ENCODE measurements at regions not wholly inside any gene's neighbourhood (a gene's known extent, or its start where the extent isn't known, plus 50 kb on each side); places are given as distances from the start of the nearest gene placed in this dataset.

DNA sequence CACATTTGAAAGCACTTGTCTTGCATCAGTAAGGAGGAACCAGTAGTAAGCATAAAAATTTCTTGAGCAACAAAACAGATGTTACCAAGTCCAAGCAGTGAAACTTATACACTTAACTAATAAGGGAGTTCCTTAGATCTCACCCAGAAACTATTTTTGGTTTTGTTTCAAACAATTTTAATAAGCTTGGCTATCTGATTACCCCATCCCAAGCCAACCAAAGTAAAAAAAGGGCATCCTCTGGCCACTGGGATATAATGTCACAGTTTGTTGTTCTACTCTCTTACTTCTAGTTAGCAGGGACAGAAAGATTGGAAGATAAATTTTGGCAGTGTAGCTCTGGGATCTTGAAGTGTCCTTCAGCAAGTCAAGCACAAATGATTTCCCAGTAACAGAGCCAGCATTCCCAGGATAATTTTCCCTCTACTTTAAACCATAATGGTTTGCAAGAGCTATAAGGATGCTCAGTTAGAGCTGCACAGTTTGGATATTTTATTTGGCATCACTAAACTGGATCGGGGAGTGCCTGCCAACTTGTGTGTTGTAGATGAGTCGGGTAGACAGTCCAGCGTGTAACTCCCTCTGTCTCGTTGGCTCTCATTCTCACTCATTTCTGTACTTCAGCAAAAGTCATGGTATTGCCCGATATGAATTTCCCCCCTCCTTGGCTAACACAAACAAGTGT, 161.9 kb upstream of the HMHB1 start:
- TF ChIP-seq, protein P1, sequence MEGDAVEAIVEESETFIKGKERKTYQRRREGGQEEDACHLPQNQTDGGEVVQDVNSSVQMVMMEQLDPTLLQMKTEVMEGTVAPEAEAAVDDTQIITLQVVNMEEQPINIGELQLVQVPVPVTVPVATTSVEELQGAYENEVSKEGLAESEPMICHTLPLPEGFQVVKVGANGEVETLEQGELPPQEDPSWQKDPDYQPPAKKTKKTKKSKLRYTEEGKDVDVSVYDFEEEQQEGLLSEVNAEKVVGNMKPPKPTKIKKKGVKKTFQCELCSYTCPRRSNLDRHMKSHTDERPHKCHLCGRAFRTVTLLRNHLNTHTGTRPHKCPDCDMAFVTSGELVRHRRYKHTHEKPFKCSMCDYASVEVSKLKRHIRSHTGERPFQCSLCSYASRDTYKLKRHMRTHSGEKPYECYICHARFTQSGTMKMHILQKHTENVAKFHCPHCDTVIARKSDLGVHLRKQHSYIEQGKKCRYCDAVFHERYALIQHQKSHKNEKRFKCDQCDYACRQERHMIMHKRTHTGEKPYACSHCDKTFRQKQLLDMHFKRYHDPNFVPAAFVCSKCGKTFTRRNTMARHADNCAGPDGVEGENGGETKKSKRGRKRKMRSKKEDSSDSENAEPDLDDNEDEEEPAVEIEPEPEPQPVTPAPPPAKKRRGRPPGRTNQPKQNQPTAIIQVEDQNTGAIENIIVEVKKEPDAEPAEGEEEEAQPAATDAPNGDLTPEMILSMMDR (IDR thresholded peaks at IDR 0.05), result no peak
- DNase-seq (ENCODE audit: low spot score) (no peak), ATAC-seq (ENCODE audit: low FRiP score) (no peak)

DNA sequence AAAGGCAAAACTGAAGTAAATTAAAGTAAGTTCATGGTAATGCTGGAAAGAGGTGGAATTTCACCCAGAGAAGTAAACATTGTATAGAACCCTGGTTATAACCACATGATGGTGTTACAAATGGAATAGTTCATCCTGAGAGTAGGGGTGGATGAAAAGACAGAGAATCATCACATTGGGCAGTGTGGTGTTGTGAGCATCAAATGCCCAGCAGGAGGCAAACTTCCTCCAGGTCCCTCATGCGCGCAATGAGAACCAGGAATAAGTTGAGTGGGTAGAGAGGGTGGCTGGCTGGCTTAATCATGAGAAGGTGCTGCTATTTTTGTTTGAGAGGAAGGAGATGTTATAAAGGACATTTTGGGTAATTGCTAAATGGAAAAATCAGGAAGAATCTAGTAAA, 163.3 kb upstream of the HMHB1 start:
- TF ChIP-seq, protein P1 (IDR thresholded peaks at IDR 0.05), result no peak
- DNase-seq (ENCODE audit: low spot score) (no peak), ATAC-seq (ENCODE audit: low FRiP score) (no peak)

DNA sequence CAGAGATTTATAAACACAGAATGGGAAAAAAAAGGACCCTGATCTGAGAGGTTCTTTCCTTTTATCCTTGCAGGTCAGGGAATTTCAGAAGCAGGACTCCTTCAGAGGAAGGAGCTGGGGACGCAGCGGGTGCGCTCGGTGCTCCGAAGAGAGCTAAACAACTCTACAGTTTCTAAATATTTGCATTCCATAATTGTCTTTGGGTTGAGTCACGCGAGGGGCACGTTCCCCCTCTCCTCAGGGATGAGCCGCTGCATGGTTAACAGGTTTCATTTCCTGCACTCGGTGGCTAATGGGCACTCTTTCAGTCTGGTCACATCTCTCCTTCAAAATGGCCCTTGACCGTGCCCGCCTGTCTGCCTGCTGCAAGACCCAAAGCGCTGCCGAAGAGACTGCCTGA, 165.0 kb upstream of the HMHB1 start:
- DNase-seq (ENCODE audit: low spot score), result no peak
- no peak for ATAC-seq (ENCODE audit: low FRiP score)
- TF ChIP-seq, protein P1 (IDR thresholded peaks at IDR 0.05), result no peak

DNA sequence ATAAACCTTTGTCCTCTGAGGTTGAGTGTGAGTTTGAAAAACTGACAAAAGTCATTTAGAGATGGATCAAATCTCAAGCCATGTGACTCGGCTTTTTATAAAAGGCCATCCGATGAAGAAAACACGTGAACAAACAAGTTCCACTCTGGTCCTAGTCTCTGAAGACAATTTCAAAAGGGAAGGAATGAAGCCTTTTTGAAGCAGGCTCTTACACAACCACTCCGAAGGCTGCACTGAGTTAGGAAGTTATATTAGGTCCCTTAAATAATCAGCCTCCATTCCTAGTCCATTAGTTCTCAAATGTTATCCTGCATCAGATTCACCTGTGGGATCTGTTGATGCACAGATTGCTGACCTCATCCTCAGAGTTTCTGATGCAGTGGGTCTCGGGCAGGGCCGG, 166.6 kb upstream of the HMHB1 start:
- DNase-seq (ENCODE audit: low spot score) (no peak), ATAC-seq (ENCODE audit: low FRiP score) (no peak)
- TF ChIP-seq, protein P1 (IDR thresholded peaks at IDR 0.05), result no peak

DNA sequence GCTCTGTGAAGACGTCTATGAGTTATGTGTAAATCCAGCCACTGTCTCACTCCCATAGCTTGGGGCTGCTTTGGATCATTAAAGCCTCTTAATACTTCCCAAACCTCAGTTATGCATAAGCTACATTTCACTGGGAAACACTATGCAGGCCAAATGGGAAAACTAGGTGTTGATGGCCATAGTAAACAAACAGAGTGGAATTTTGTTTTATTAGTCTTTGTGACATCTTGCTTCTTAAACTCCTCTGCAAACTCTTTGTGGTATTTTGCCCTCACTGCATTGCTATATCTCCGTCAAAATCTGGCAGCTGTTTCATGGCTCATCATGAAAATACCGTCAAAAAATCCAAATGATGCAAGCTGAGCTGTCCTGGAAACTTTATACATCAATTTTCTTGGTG, 167.2 kb upstream of the HMHB1 start:
- TF ChIP-seq, protein P1 (IDR thresholded peaks at IDR 0.05), result no peak
- no peak for DNase-seq (ENCODE audit: low spot score)

DNA sequence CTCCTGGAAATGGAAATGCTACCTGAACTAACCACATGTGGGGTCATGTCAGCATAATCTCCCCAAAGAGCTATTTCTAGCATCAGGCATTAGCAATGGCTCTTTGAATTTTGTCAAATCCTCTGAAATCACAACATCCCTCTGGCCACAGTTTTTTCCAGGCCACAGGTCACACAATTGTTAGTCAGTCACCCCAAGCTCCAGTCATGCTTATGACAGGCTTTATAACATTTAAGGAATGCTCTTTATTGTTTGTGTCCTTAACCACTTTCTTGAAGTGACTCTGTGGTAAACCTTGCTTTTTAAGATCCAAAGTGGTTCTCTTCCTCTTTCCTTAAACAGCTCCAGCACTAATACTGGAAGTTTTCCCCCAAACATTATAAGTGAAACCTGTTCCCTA, 169.2 kb upstream of the HMHB1 start:
- TF ChIP-seq, protein P1 (IDR thresholded peaks at IDR 0.05), result no peak
- ATAC-seq (ENCODE audit: low FRiP score) (no peak), DNase-seq (ENCODE audit: low spot score) (no peak)

More for the DNA sequence above, 167.2 kb upstream of the HMHB1 start:
- ATAC-seq (ENCODE audit: low FRiP score), result no peak

DNA sequence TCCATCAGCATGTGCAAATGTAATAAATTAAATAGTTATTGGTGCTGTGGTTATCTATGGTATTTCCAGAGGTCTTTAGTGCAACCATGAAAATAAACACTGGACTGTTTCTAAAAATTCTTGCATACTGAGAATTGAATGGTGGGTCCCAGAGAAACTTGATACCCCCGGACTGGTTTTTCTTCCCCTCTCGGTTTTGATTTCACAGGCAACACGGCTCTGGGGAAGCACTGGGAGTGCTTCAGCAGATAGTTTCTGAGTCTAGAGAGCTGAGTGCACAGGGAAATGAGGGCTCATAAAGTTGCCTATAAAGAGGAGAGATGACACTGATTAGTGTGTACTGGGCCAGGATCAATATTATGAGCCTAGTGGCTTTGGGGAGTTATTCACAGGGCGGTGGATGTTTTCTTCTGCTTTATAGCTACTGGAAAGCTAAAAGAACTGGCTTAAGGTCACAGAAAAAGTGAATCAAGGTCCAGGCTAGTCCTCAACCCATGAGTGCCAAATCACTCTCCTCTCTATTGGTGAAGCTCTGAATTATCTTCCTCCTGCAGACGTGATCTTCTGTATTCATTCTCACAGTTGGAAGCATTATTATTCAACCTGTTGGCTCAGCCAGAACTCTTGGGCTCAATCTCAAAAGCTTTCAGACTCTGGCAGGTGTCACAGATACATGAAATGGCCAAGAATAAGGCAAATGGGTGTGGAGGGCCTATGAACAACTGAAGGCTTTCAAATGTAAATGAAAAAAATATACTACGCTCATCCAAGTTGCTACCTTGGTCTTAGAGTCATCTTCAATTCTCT, 170.2 kb upstream of the HMHB1 start:
- TF ChIP-seq, protein P1 (IDR thresholded peaks at IDR 0.05), result no peak
- DNase-seq (ENCODE audit: low spot score), result no peak
- no peak for ATAC-seq (ENCODE audit: low FRiP score)
